Lower leg skin (tissue), 3 donors: ENCODE measurements at regions not wholly inside any gene's neighbourhood (a gene's known extent, or its start where the extent isn't known, plus 50 kb on each side); places are given as distances from the start of the nearest gene placed in this dataset.

Experiments used
- POLR2A ChIP-seq, 2 donors: fragments of 450-650 bp; IDR thresholded peaks; one replicate each; pipeline ENCODE4 v1.6.1; 2016 to 2017; ENCODE audit warnings: antibody characterized with exemption in 2 of 2, mild to moderate bottlenecking in 1 of 2, moderate library complexity in 1 of 2
- TF ChIP-seq, protein P1 (sequence below), 3 donors: fragments of 450-650 bp; IDR thresholded peaks; one replicate each; pipeline ENCODE4 v1.5.1; 2016; ENCODE audit warnings: antibody characterized with exemption in 3 of 3, mild to moderate bottlenecking in 3 of 3, moderate library complexity in 2 of 3

DNA sequence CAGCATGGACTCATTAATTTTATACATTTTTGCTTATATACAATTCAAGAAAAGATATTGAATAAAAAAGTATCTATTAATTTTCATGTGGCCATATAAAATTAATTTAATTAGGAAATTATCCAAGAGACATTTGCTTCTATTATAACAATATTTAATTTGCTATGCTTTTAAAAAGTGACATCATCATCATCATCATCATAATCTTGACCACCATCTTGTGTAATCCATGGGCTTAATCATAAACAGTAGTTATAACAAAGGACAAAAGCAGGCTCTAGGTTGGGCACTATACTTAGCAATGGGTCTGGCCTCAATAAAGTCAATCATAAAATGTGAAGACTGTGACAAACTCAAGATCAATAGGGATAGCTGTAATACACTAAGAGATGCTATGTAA lies 1031.6 kb downstream of the SLITRK1 start:
- TF ChIP-seq, protein P1, sequence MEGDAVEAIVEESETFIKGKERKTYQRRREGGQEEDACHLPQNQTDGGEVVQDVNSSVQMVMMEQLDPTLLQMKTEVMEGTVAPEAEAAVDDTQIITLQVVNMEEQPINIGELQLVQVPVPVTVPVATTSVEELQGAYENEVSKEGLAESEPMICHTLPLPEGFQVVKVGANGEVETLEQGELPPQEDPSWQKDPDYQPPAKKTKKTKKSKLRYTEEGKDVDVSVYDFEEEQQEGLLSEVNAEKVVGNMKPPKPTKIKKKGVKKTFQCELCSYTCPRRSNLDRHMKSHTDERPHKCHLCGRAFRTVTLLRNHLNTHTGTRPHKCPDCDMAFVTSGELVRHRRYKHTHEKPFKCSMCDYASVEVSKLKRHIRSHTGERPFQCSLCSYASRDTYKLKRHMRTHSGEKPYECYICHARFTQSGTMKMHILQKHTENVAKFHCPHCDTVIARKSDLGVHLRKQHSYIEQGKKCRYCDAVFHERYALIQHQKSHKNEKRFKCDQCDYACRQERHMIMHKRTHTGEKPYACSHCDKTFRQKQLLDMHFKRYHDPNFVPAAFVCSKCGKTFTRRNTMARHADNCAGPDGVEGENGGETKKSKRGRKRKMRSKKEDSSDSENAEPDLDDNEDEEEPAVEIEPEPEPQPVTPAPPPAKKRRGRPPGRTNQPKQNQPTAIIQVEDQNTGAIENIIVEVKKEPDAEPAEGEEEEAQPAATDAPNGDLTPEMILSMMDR (IDR thresholded peaks at IDR 0.05), result no peak
- no peak for TF ChIP-seq POLR2A (IDR thresholded peaks at IDR 0.05)
